GM12878 (cell line): ENCODE measurements at regions not wholly inside any gene's neighbourhood (a gene's known extent, or its start where the extent isn't known, plus 50 kb on each side); places are given as distances from the start of the nearest gene placed in this dataset.

Experiments used
- ATAC-seq: fragments of 200-7000 bp; cut with Tn5 transposase; 3 replicates; pipeline ENCODE4 v1.9.1; 2020; ENCODE audit warnings: mild to moderate bottlenecking, moderate library complexity
- BruUV-seq: library from RNA; stranded (reverse); fragments of 400-500 nt; replicated peaks from 2 replicates; lab custom pipeline; 2021; lab: Mats Ljungman, UMichigan
- CTCF ChIA-PET: fragments of 300-600 bp; sonication (Branson Sonifier 250); formaldehyde crosslinking; extraction: SDS; loops from one replicate; lab custom pipeline; 2021; ENCODE audit warnings: inconsistent platforms; lab: Yijun Ruan, JAX
- POLR2A ChIA-PET: fragments of 350-600 bp; formaldehyde crosslinking; extraction: SDS; loops from one replicate; lab custom pipeline; 2021; ENCODE audit warnings: inconsistent platforms; lab: Charles Lee
- RAD21 ChIA-PET: fragments of 300-600 bp; sonication (Branson Sonifier 250); formaldehyde crosslinking; loops from one replicate; lab custom pipeline; 2023; ENCODE audit warnings: antibody characterized with exemption; ENCODE audit not compliant: unreplicated experiment; lab: Charles Lee
- SMC1A ChIA-PET: fragments of 300-600 bp; sonication (Branson Sonifier 250); formaldehyde crosslinking; loops from one replicate; lab custom pipeline; 2023; ENCODE audit not compliant: unreplicated experiment, uncharacterized antibody; lab: Charles Lee
- DNase-seq: peaks from one replicate; pipeline ENCODE4 v3.0.0-alpha.2; 2011; ENCODE audit warnings: low read depth, low spot score
- FAIRE-seq: peaks from 3 replicates; lab custom pipeline; 2011; peaks lifted over from hg19 to GRCh38; lab: Jason Lieb, UNC
- H2AFZ ChIP-seq: 2 replicates; pipeline ENCODE4 v1.6.0; 2011; ENCODE audit warnings: low read depth, low read length, control low read depth; ENCODE audit not compliant: control insufficient read depth
- H3K27ac ChIP-seq: 2 replicates; pipeline ENCODE4 v1.5.1; 2011; ENCODE audit warnings: control low read depth; ENCODE audit not compliant: control insufficient read depth, insufficient read depth
- H3K27me3 ChIP-seq, 2 experiments: replicated peaks in 1 of 2; 2 replicates each; pipeline versions ENCODE4 v1.6.0 to v1.6.1; 2011; ENCODE audit warnings: low read length in 1 of 2; ENCODE audit not compliant: control insufficient read depth in 2 of 2, insufficient read depth in 2 of 2
- H3K36me3 ChIP-seq, 2 experiments: 2 replicates each; pipeline ENCODE4 v1.5.1; 2011; ENCODE audit warnings: low read length in 1 of 2; ENCODE audit not compliant: control insufficient read depth in 2 of 2, insufficient read depth in 2 of 2
- H3K4me1 ChIP-seq: 2 replicates; pipeline ENCODE4 v1.6.1; 2011; ENCODE audit warnings: mild to moderate bottlenecking, low read length, moderate library complexity, mixed read lengths; ENCODE audit not compliant: control insufficient read depth, insufficient read depth
- H3K4me2 ChIP-seq: 2 replicates; pipeline ENCODE4 v1.6.0; 2011; ENCODE audit warnings: control low read depth; ENCODE audit not compliant: control insufficient read depth, insufficient read depth
- H3K4me3 ChIP-seq: fragments of 200-600 bp; sonication (generic); 2 replicates; pipeline ENCODE4 v1.5.1; 2016
- H3K79me2 ChIP-seq: 2 replicates; pipeline ENCODE4 v1.6.0; 2011; ENCODE audit warnings: low read length; ENCODE audit not compliant: control insufficient read depth, insufficient read depth
- H3K9ac ChIP-seq: 2 replicates; pipeline ENCODE4 v1.8.0; 2011; ENCODE audit warnings: low read length, control low read depth, mixed read lengths; ENCODE audit not compliant: control insufficient read depth, insufficient read depth
- H3K9me3 ChIP-seq: replicated peaks from 3 replicates; pipeline ENCODE4 v1.5.1; 2011; ENCODE audit warnings: mild to moderate bottlenecking, low read length; ENCODE audit not compliant: control insufficient read depth, insufficient read depth
- H4K20me1 ChIP-seq: 2 replicates; pipeline ENCODE4 v1.6.0; 2011; ENCODE audit not compliant: control insufficient read depth, insufficient read depth
- BACH1 ChIP-seq: fragments of 450-650 bp; IDR thresholded peaks from 2 replicates; pipeline ENCODE4 v1.6.1; 2017; ENCODE audit warnings: mild to moderate bottlenecking, borderline replicate concordance
- KAT2A ChIP-seq: conservative IDR thresholded peaks from 2 replicates; pipeline ENCODE4 v1.6.1; 2011; ENCODE audit warnings: low read depth, low read length; ENCODE audit not compliant: control insufficient read depth
- SREBF2 ChIP-seq: IDR thresholded peaks from 2 replicates; pipeline ENCODE4 v1.6.1; 2012; ENCODE audit warnings: mild to moderate bottlenecking, low read length
- in situ Hi-C: fragments of 300-500 bp; cut with MboI; formaldehyde crosslinking; loops from 9 replicates; pipeline ENCODE4 v1.14.3; 2018; ENCODE audit warnings: mixed read lengths
- intact Hi-C: fragments of 100-400 bp; cut with micrococcal nuclease; formaldehyde crosslinking; loops from one replicate; pipeline ENCODE4 v1.14.2; 2022; ENCODE audit not compliant: unreplicated experiment
- TF ChIP-seq, protein P1 (sequence below): fragments of 450-650 bp; IDR thresholded peaks from 2 replicates; pipeline ENCODE4 v1.6.1; 2017; ENCODE audit warnings: low read depth, mild to moderate bottlenecking, moderate library complexity
- TF ChIP-seq, protein P2 (sequence below): IDR thresholded peaks from 2 replicates; pipeline ENCODE4 v1.6.1; 2012; ENCODE audit warnings: mild to moderate bottlenecking, low read depth, low read length

DNA sequence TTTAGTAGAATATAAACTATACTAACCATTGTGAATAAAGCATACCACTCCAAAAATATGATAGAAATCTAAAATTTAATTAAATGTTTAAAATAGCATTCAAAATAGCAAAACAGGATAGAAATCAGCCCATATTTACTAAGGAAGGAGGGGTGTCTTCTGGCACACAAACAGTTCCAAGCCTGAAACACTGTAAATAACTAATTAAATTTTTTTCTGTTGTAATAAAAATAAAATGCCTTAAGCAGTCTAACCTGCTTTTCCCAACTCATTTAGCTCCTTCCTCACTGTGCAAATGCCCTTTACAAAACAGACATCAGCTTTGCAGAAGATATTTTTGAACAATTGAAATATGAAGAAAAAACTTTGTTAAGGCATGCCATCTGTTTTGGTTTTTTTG is 707.1 kb upstream of the USP15 start:
- SMC1A ChIA-PET, result interaction anchor here (0.7 kb wide), 1 partner anchor 14 kb away, joined by 3 read pairs; no protein-coding TSS in a partner anchor

More for the DNA sequence above, 707.1 kb upstream of the USP15 start:
- no peak overlapping the region for H2AFZ ChIP-seq
- H4K20me1 ChIP-seq, result no peaks in the 10 kb centered on the region
- H3K4me1 ChIP-seq, result no peaks in the 10 kb centered on the region
- CTCF ChIA-PET, result no interaction called here
- RAD21 ChIA-PET, result no interaction called here
- H3K27ac ChIP-seq, result no peak overlapping the region
- intact Hi-C loops (no loop called here), in situ Hi-C loops (no loop called here)
- no TSS peak for BruUV-seq
- H3K9me3 ChIP-seq, result no peaks in the 10 kb centered on the region
- H3K4me2 ChIP-seq, result no peak overlapping the region
- FAIRE-seq, result no peak
- no peak overlapping the region for H3K9ac ChIP-seq
- H3K27me3 ChIP-seq, result no peaks in the 10 kb centered on the region
- no peak overlapping the region for H3K4me3 ChIP-seq
- H3K79me2 ChIP-seq, result no peaks in the 10 kb centered on the region
- H3K36me3 ChIP-seq, result no peaks in the 10 kb centered on the region
- TF ChIP-seq BACH1, result no peak
- TF ChIP-seq, protein P1, sequence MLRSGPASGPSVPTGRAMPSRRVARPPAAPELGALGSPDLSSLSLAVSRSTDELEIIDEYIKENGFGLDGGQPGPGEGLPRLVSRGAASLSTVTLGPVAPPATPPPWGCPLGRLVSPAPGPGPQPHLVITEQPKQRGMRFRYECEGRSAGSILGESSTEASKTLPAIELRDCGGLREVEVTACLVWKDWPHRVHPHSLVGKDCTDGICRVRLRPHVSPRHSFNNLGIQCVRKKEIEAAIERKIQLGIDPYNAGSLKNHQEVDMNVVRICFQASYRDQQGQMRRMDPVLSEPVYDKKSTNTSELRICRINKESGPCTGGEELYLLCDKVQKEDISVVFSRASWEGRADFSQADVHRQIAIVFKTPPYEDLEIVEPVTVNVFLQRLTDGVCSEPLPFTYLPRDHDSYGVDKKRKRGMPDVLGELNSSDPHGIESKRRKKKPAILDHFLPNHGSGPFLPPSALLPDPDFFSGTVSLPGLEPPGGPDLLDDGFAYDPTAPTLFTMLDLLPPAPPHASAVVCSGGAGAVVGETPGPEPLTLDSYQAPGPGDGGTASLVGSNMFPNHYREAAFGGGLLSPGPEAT, result no peak
- TF ChIP-seq, protein P2, sequence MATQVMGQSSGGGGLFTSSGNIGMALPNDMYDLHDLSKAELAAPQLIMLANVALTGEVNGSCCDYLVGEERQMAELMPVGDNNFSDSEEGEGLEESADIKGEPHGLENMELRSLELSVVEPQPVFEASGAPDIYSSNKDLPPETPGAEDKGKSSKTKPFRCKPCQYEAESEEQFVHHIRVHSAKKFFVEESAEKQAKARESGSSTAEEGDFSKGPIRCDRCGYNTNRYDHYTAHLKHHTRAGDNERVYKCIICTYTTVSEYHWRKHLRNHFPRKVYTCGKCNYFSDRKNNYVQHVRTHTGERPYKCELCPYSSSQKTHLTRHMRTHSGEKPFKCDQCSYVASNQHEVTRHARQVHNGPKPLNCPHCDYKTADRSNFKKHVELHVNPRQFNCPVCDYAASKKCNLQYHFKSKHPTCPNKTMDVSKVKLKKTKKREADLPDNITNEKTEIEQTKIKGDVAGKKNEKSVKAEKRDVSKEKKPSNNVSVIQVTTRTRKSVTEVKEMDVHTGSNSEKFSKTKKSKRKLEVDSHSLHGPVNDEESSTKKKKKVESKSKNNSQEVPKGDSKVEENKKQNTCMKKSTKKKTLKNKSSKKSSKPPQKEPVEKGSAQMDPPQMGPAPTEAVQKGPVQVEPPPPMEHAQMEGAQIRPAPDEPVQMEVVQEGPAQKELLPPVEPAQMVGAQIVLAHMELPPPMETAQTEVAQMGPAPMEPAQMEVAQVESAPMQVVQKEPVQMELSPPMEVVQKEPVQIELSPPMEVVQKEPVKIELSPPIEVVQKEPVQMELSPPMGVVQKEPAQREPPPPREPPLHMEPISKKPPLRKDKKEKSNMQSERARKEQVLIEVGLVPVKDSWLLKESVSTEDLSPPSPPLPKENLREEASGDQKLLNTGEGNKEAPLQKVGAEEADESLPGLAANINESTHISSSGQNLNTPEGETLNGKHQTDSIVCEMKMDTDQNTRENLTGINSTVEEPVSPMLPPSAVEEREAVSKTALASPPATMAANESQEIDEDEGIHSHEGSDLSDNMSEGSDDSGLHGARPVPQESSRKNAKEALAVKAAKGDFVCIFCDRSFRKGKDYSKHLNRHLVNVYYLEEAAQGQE, result no peak
- TF ChIP-seq KAT2A, result no peak
- no peak for TF ChIP-seq SREBF2
- DNase-seq, result no peak
- POLR2A ChIA-PET, result no interaction called here
- no peak for ATAC-seq
